ENCODE measurements at regions not wholly inside any gene's neighbourhood (a gene's known extent, or its start where the extent isn't known, plus 50 kb on each side); places are given as distances from the start of the nearest gene placed in this dataset.

GRCh38 chr6:51541847-51542246 lies 545.6 kb downstream of the PKHD1 start:
- no peak for TF ChIP-seq POLR2A (IDR thresholded peaks at IDR 0.05; ENCODE audit: low read length)
- TF ChIP-seq GATA1 (IDR thresholded peaks at IDR 0.05; ENCODE audit: low read depth, low read length): no peak

All from erythroblast (primary cell).